Stomach (tissue), 8 donors: ENCODE measurements at regions not wholly inside any gene's neighbourhood (a gene's known extent, or its start where the extent isn't known, plus 50 kb on each side); places are given as distances from the start of the nearest gene placed in this dataset.

Experiments
- DNase-seq, 2 donors: peaks; one replicate each; pipeline versions ENCODE4 v3.0.0 to v3.0.0-alpha.2; 2013 to 2019
- H3K27ac ChIP-seq, 5 donors: fragments of 200-600 bp in 4 of 5; sonication (generic) in 4 of 5; one replicate each; pipeline ENCODE4 v1.5.1; 2013 to 2019; ENCODE audit warnings: mild to moderate bottlenecking in 1 of 5, moderate library complexity in 1 of 5
- H3K27me3 ChIP-seq, 3 donors: fragments of 200-600 bp; sonication (generic); one replicate each; pipeline ENCODE4 v1.5.1; 2017 to 2019; ENCODE audit warnings: mixed run types in 1 of 3
- H3K36me3 ChIP-seq, 4 donors: fragments of 200-600 bp; sonication (generic); 1 replicate in 3 of 4; 2 replicates in 1 of 4; pipeline ENCODE4 v1.5.1; 2016 to 2019
- H3K4me1 ChIP-seq, 4 donors: fragments of 200-600 bp; sonication (generic); one replicate each; pipeline ENCODE4 v1.5.1; 2016 to 2019
- H3K4me3 ChIP-seq, 4 donors: fragments of 200-600 bp; sonication (generic) in 3 of 4; one replicate each; pipeline ENCODE4 v1.5.1; 2016 to 2019; ENCODE audit warnings: mild to moderate bottlenecking in 1 of 4
- H3K9me3 ChIP-seq, 4 donors: fragments of 200-600 bp; sonication (generic); one replicate each; pipeline ENCODE4 v1.5.1; 2016 to 2019
- CTCF ChIP-seq, 7 experiments: fragments of 450-650 bp in 4 of 7; fragments of 200-600 bp in 3 of 7; sonication (generic) in 3 of 7; IDR thresholded peaks; one replicate each; pipeline ENCODE4 v1.5.1; 2016 to 2019; ENCODE audit warnings: antibody characterized with exemption in 7 of 7, control low read depth in 2 of 7, mild to moderate bottlenecking in 1 of 7
- EP300 ChIP-seq: sonication (generic); formaldehyde crosslinking; IDR thresholded peaks from one replicate; pipeline ENCODE4 v1.6.1; 2017; ENCODE audit warnings: antibody characterized with exemption
- POLR2A ChIP-seq, 4 donors: fragments of 450-650 bp; IDR thresholded peaks; one replicate each; pipeline ENCODE4 v1.6.1; 2016; ENCODE audit warnings: antibody characterized with exemption in 4 of 4, control low read depth in 2 of 4, mild to moderate bottlenecking in 1 of 4, moderate library complexity in 1 of 4
- POLR2AphosphoS5 ChIP-seq, 3 donors: sonication (generic); formaldehyde crosslinking; IDR thresholded peaks; one replicate each; pipeline ENCODE4 v1.6.1; 2016; ENCODE audit warnings: antibody characterized with exemption in 3 of 3
- WGBS, 5 donors: extraction: QIAGEN DNeasy Blood & Tissue Kit in 3 of 5; methylation state at CpG; one replicate each; pipeline versions ENCODE4 v1.1.5 to v1.1.7; 2013 to 2018; 5-methylcytosine and 5-hydroxymethylcytosine counted together
- intact Hi-C: fragments of 100-400 bp; cut with DNase I; formaldehyde crosslinking; loops from one replicate; pipeline ENCODE4 v1.15.1; 2023; ENCODE audit warnings: low total_unique reads
- donor health status: healthy with polysubstance abuse.
- donor health status: Bipolar disorder and iron deficiency.
- donor health status: healthy.

DNA sequence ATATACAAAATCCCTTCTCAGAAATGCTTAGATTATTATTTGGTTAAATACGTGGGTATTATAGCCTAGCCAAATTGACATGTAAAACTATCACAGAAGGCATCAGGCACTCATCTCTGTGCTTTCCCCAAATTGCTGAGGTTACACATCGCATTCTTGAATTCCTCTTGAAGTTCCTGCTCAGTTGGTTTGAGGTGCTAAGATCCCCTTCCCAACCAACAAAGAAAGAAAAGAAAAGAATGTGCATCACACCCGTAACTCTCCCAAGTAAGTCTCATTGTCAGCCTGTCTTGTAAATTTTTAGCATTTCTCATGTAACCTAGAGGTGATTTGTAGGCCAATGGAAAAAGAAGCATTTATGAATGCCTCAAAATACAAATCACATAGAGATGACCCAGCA lies 539.2 kb upstream of the PRMT6 start:
- 80 to 88% (median 82%) methylated on average over 3 of the region's 3 CpGs for WGBS, 5 donors
- Histone ChIP-seq H3K27ac (no peak overlapping the region), H3K36me3 (no peaks in the 10 kb centered on the region), H3K9me3 (no peaks in the 10 kb centered on the region), H3K4me1 (no peaks in the 10 kb centered on the region), H3K4me3 (no peak overlapping the region), H3K27me3 (no peaks in the 10 kb centered on the region)
- no peak for DNase-seq
- intact Hi-C loops = no loop called here
- TF ChIP-seq CTCF (IDR thresholded peaks at IDR 0.05) (no peak), POLR2A (IDR thresholded peaks at IDR 0.05) (no peak), EP300 (no peak), POLR2AphosphoS5 (IDR thresholded peaks at IDR 0.05) (no peak)

- H3K36me3 ChIP-seq = no peaks in the 10 kb centered on the region
- no peaks in the 10 kb centered on the region for H3K4me1 ChIP-seq
- H3K27me3 ChIP-seq = no peaks in the 10 kb centered on the region
- no peak overlapping the region for H3K27ac ChIP-seq
- no peaks in the 10 kb centered on the region for H3K9me3 ChIP-seq
- intact Hi-C loops = no loop called here
- H3K4me3 ChIP-seq = no peak overlapping the region
- WGBS, 5 donors = 48 to 61% (median 53%) methylated on average over 6 of the region's 6 CpGs
- DNase-seq = no peak
- TF ChIP-seq POLR2AphosphoS5 (IDR thresholded peaks at IDR 0.05) = no peak
- no peak for TF ChIP-seq CTCF (IDR thresholded peaks at IDR 0.05)
- TF ChIP-seq EP300 = no peak
- no peak for TF ChIP-seq POLR2A (IDR thresholded peaks at IDR 0.05)
Measured at GRCh38 chr1:106523497-106523896, 533.0 kb upstream of the PRMT6 start.

DNA sequence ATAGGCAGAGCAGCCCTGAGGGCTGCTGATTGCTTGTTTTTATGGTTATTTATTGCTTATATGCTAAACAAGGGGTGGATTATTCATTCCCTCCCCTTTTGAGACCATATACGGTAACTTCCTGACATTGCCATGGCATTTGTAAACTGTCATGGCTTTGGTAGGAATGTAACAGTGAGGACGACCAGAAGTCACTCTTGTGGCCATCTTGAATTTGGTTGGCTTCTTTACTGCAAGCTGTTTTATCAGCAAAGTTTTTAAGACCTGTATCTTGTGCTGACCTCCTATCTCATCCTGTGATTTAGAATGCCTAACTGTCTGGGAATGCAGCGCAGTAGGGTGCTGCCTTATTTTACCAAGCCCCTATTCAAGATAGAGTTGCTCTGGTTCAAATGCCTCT lies 531.8 kb upstream of the PRMT6 start:
- no peak overlapping the region for H3K4me3 ChIP-seq
- no peaks in the 10 kb centered on the region for H3K27me3 ChIP-seq
- 79 to 83% (median 82%) methylated on average over 3 of the region's 3 CpGs for WGBS, 5 donors
- H3K27ac ChIP-seq = no peak overlapping the region
- DNase-seq = no peak
- no peaks in the 10 kb centered on the region for H3K9me3 ChIP-seq
- intact Hi-C loops = no loop called here
- H3K4me1 ChIP-seq = no peaks in the 10 kb centered on the region
- no peak for TF ChIP-seq EP300
- no peaks in the 10 kb centered on the region for H3K36me3 ChIP-seq

DNA sequence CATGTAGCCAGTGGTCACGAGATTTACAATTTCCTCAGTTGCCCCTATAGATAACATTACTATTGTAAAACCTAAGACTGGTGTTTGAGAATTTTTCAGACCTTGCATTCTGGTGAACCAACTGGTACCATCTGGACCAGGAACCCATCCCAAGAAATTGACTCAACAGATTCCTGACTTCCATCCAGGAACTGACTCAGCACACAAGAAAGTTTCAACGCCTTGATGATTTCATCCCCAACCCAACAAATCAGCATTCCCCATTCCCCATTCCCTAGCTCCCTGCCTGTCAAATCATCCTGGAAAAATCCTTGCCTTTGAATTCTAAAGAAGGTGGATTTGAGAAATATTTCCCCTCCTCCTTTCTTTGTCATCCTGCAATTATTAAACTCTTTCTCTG lies 529.8 kb upstream of the PRMT6 start:
- Histone ChIP-seq H3K4me1 (no peaks in the 10 kb centered on the region), H3K36me3 (no peaks in the 10 kb centered on the region), H3K27me3 (no peaks in the 10 kb centered on the region), H3K27ac (no peak overlapping the region), H3K9me3 (peaks cover 0 to 3% (median 2%) of the 10 kb centered on the region in 4 donors), H3K4me3 (no peak overlapping the region)
- WGBS, 5 donors = 64 to 79% (median 73%) methylated on average over 2 of the region's 2 CpGs
- intact Hi-C loops = no loop called here
- TF ChIP-seq EP300 = no peak
- TF ChIP-seq CTCF (IDR thresholded peaks at IDR 0.05) = no peak
- TF ChIP-seq POLR2AphosphoS5 (IDR thresholded peaks at IDR 0.05) = no peak
- no peak for TF ChIP-seq POLR2A (IDR thresholded peaks at IDR 0.05)
- no peak for DNase-seq

- Histone ChIP-seq H3K4me3 (no peak overlapping the region), H3K36me3 (no peaks in the 10 kb centered on the region), H3K27me3 (no peaks in the 10 kb centered on the region), H3K4me1 (no peaks in the 10 kb centered on the region), H3K9me3 (peaks cover 0 to 20% (median 11%) of the 10 kb centered on the region in 4 donors), H3K27ac (no peak overlapping the region)
- intact Hi-C loops = no loop called here
- WGBS, 5 donors = 48 to 61% (median 51%) methylated on average over 2 of the region's 2 CpGs
- no peak for DNase-seq
- TF ChIP-seq EP300 (no peak), POLR2A (IDR thresholded peaks at IDR 0.05) (no peak), CTCF (IDR thresholded peaks at IDR 0.05) (no peak), POLR2AphosphoS5 (IDR thresholded peaks at IDR 0.05) (no peak)
Measured at GRCh38 chr1:106534612-106535011, 521.9 kb upstream of the PRMT6 start.
